RKO (cell line): ENCODE measurements at regions not wholly inside any gene's neighbourhood (a gene's known extent, or its start where the extent isn't known, plus 50 kb on each side); places are given as distances from the start of the nearest gene placed in this dataset.
"Not testable (repeated sequence)": the region's sequence is repeated elsewhere in the genome, so short reads cannot be mapped to it uniquely, and the experiment has no call there.

Source experiments
- DNase-seq: peaks from one replicate; pipeline ENCODE4 v3.0.0-alpha.2; 2016; ENCODE audit warnings: low spot score

GRCh38 chr18:51248685-51249084 is 51.2 kb upstream of the MEX3C start:
- DNase-seq, result no peak

- no peak for DNase-seq
These were observed 52.5 kb upstream of the MEX3C start for GRCh38 chr18:51250006-51250405.

- no peak for DNase-seq
These were observed 53.1 kb upstream of the MEX3C start for GRCh38 chr18:51250458-51251024.

- DNase-seq, result no peak
These were observed 54.1 kb upstream of the MEX3C start for GRCh38 chr18:51251625-51252024.

- no peak for DNase-seq
These were observed 56.0 kb upstream of the MEX3C start for GRCh38 chr18:51253476-51253875.

- DNase-seq, result no peak
These were observed 58.2 kb upstream of the MEX3C start for GRCh38 chr18:51255693-51256092.

- no peak for DNase-seq
These were observed 59.7 kb upstream of the MEX3C start for GRCh38 chr18:51257150-51257549.

GRCh38 chr18:51260118-51260517 is 62.6 kb upstream of the MEX3C start:
- no peak for DNase-seq

GRCh38 chr18:51266077-51266476 is 68.6 kb upstream of the MEX3C start:
- not testable (repeated sequence) for DNase-seq

GRCh38 chr18:51266773-51267172 is 69.3 kb upstream of the MEX3C start:
- no peak for DNase-seq

GRCh38 chr18:51273437-51273836 is 76.0 kb upstream of the MEX3C start:
- no peak for DNase-seq

GRCh38 chr18:51275712-51276476 is 78.4 kb upstream of the MEX3C start:
- no peak for DNase-seq

GRCh38 chr18:51278045-51278649 is 80.7 kb upstream of the MEX3C start:
- peak; percentile 47 for DNase-seq

- DNase-seq, result no peak
These were observed 82.0 kb upstream of the MEX3C start for GRCh38 chr18:51279367-51279984.

GRCh38 chr18:51287818-51288508 is 90.5 kb upstream of the MEX3C start:
- DNase-seq, result no peak

- DNase-seq, result no peak
These were observed 91.1 kb upstream of the MEX3C start for GRCh38 chr18:51288582-51288981.

GRCh38 chr18:51290860-51291259 is 93.4 kb upstream of the MEX3C start:
- DNase-seq, result no peak

- no peak for DNase-seq
These were observed 103.4 kb upstream of the MEX3C start for GRCh38 chr18:51300912-51301311.

GRCh38 chr18:51301376-51301775 is 103.9 kb upstream of the MEX3C start:
- no peak for DNase-seq

- no peak for DNase-seq
These were observed 119.2 kb upstream of the MEX3C start for GRCh38 chr18:51316677-51317076.

- no peak for DNase-seq
These were observed 124.2 kb upstream of the MEX3C start for GRCh38 chr18:51321696-51322095.

- DNase-seq, result no peak
These were observed 126.5 kb upstream of the MEX3C start for GRCh38 chr18:51323961-51324360.
